NB4 (cell line): ENCODE measurements at regions not wholly inside any gene's neighbourhood (a gene's known extent, or its start where the extent isn't known, plus 50 kb on each side); places are given as distances from the start of the nearest gene placed in this dataset.

Experiments
- CTCF ChIP-seq: IDR thresholded peaks from one replicate; pipeline ENCODE4 v1.5.1; 2012; ENCODE audit warnings: low read depth, low read length
- MAX ChIP-seq: IDR thresholded peaks from 2 replicates; pipeline ENCODE4 v1.6.1; 2011; ENCODE audit warnings: low read depth, low read length
- MYC ChIP-seq: IDR thresholded peaks from 2 replicates; pipeline ENCODE4 v1.6.1; 2011; ENCODE audit warnings: low read depth, low read length
- POLR2A ChIP-seq: IDR thresholded peaks from 2 replicates; pipeline ENCODE4 v1.6.1; 2011; ENCODE audit warnings: mild to moderate bottlenecking; ENCODE audit not compliant: insufficient read length; ENCODE audit errors: extremely low read depth

- no peak for TF ChIP-seq POLR2A
- TF ChIP-seq CTCF: no peak
- no peak for TF ChIP-seq MAX
- no peak for TF ChIP-seq MYC
Observed at GRCh38 chr14:61640158-61641136, 54.9 kb upstream of the HIF1A start.
